ENCODE measurements at regions not wholly inside any gene's neighbourhood (a gene's known extent, or its start where the extent isn't known, plus 50 kb on each side); places are given as distances from the start of the nearest gene placed in this dataset.

GRCh38 chr1:55720261-55720660, 505.1 kb upstream of the USP24 start:
- TF ChIP-seq, protein P1, sequence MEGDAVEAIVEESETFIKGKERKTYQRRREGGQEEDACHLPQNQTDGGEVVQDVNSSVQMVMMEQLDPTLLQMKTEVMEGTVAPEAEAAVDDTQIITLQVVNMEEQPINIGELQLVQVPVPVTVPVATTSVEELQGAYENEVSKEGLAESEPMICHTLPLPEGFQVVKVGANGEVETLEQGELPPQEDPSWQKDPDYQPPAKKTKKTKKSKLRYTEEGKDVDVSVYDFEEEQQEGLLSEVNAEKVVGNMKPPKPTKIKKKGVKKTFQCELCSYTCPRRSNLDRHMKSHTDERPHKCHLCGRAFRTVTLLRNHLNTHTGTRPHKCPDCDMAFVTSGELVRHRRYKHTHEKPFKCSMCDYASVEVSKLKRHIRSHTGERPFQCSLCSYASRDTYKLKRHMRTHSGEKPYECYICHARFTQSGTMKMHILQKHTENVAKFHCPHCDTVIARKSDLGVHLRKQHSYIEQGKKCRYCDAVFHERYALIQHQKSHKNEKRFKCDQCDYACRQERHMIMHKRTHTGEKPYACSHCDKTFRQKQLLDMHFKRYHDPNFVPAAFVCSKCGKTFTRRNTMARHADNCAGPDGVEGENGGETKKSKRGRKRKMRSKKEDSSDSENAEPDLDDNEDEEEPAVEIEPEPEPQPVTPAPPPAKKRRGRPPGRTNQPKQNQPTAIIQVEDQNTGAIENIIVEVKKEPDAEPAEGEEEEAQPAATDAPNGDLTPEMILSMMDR (IDR thresholded peaks at IDR 0.05) = no peak
- TF ChIP-seq POLR2A (IDR thresholded peaks at IDR 0.05; ENCODE audit: low read depth) = no peak
